ENCODE measurements at regions not wholly inside any gene's neighbourhood (a gene's known extent, or its start where the extent isn't known, plus 50 kb on each side); places are given as distances from the start of the nearest gene placed in this dataset.

DNA sequence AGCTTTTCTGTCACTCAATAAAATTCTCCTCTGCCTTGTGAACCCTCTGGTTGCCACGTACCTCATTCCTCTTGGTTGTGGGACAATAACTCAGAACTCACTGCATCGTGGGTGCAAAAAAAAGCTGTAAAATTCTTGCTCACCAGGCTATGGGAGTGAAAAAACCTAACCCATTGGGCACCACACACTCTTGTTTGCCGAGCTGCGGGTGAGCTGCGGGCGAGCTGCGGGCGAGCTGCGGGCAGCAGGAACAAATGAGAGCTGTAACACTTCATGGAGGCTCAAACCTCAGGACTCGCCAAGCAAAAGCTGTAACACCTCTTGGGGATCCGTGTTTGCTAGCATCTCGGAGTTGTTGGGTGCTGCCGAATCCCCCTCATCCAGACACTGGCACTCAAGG, 641.3 kb upstream of the CHRM3 start:
- Histone ChIP-seq H4K5ac (ENCODE audit: insufficient read length, low read depth, low read length) (no peak overlapping the region), H3K14ac (ENCODE audit: insufficient read depth, low read length) (no peak overlapping the region), H3K23me2 (ENCODE audit: insufficient read length, low read depth, low read length, poor library complexity, severe bottlenecking) (no peaks in the 10 kb centered on the region), H3K27me3 (ENCODE audit: insufficient read depth, low read length) (no peaks in the 10 kb centered on the region; the same call in 1 of the 2 replicates), H4K8ac (replicated peaks; ENCODE audit: insufficient read length, low read depth, low read length) (no peak overlapping the region), H2AFZ (ENCODE audit: low read length) (no peak overlapping the region), H2BK5ac (ENCODE audit: insufficient read length, low read length) (no peak overlapping the region), H3K27ac (ENCODE audit: insufficient read length, low read depth, low read length) (no peak overlapping the region), H3K4me2 (ENCODE audit: insufficient read depth, insufficient read length, low read length) (no peak overlapping the region), H3K79me2 (ENCODE audit: insufficient read depth, low read length) (no peaks in the 10 kb centered on the region), H4K91ac (ENCODE audit: insufficient read length, low read depth, low read length) (no peak overlapping the region), H3K9me3 (ENCODE audit: control insufficient read depth, low read depth, low read length) (no peaks in the 10 kb centered on the region), H3K4ac (ENCODE audit: low read depth, low read length) (no peak overlapping the region), H2AK5ac (ENCODE audit: insufficient read length, low read length) (no peak overlapping the region), H4K20me1 (ENCODE audit: control insufficient read depth, insufficient read depth, insufficient read length) (no peaks in the 10 kb centered on the region), H3K4me1 (ENCODE audit: insufficient read depth, low read length) (no peaks in the 10 kb centered on the region), H3K18ac (ENCODE audit: insufficient read length, low read depth, low read length) (no peak overlapping the region), H2BK15ac (ENCODE audit: low read depth, low read length) (no peak overlapping the region), H2BK120ac (ENCODE audit: low read depth, low read length, poor library complexity, severe bottlenecking) (no peak overlapping the region), H3K23ac (ENCODE audit: insufficient read length, low read depth, low read length) (no peak overlapping the region), H3K9ac (ENCODE audit: extremely low read depth, insufficient read length, low read length) (no peak overlapping the region), H3K56ac (ENCODE audit: insufficient read length, low read depth, low read length) (no peak overlapping the region), H2BK20ac (ENCODE audit: low read depth, low read length, poor library complexity, severe bottlenecking) (no peak overlapping the region), H3T11ph (ENCODE audit: low read length) (no peak overlapping the region), H2BK12ac (ENCODE audit: insufficient read length, low read depth, low read length) (no peak overlapping the region), H3K79me1 (ENCODE audit: insufficient read depth, low read depth, low read length, poor library complexity, severe bottlenecking) (no peaks in the 10 kb centered on the region)
- no peak overlapping the region for H3K4me3 Mint-ChIP-seq
- no peak for DNase-seq
- peaks cover 22 to 32% of the 10 kb centered on the region in 2 experiments for H3K9me3 Mint-ChIP-seq
- no peaks in the 10 kb centered on the region for H3K27me3 Mint-ChIP-seq (ENCODE audit: low read depth)
- no CpG with 5 or more reads among the region's 13 CpGs for WGBS (ENCODE audit: extremely low coverage, insufficient read length, low lambda C conversion rate)
- H3K27ac Mint-ChIP-seq: no peak overlapping the region
- TF ChIP-seq, protein P1, sequence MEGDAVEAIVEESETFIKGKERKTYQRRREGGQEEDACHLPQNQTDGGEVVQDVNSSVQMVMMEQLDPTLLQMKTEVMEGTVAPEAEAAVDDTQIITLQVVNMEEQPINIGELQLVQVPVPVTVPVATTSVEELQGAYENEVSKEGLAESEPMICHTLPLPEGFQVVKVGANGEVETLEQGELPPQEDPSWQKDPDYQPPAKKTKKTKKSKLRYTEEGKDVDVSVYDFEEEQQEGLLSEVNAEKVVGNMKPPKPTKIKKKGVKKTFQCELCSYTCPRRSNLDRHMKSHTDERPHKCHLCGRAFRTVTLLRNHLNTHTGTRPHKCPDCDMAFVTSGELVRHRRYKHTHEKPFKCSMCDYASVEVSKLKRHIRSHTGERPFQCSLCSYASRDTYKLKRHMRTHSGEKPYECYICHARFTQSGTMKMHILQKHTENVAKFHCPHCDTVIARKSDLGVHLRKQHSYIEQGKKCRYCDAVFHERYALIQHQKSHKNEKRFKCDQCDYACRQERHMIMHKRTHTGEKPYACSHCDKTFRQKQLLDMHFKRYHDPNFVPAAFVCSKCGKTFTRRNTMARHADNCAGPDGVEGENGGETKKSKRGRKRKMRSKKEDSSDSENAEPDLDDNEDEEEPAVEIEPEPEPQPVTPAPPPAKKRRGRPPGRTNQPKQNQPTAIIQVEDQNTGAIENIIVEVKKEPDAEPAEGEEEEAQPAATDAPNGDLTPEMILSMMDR (conservative IDR thresholded peaks at IDR 0.05): no peak
- H3K4me1 Mint-ChIP-seq: no peaks in the 10 kb centered on the region
- peaks cover 0 to 33% (median 29%) of the 10 kb centered on the region in 3 experiments; a peak in 6 of 7 replicates for H3K36me3 Mint-ChIP-seq (ENCODE audit: insufficient read depth in 1 of 3, low read depth in 3 of 3)
